Fibroblast of mammary gland (primary cell): ENCODE measurements at regions not wholly inside any gene's neighbourhood (a gene's known extent, or its start where the extent isn't known, plus 50 kb on each side); places are given as distances from the start of the nearest gene placed in this dataset.

ENCODE experiments used
- DNase-seq: peaks from one replicate; pipeline ENCODE4 v3.0.0-alpha.2; 2010; ENCODE audit warnings: low read depth
- H3K4me3 ChIP-seq: 2 replicates; pipeline ENCODE4 v1.5.1; 2011; ENCODE audit warnings: low read depth, mild to moderate bottlenecking, low read length, moderate library complexity; ENCODE audit not compliant: control insufficient read depth
- CTCF ChIP-seq: conservative IDR thresholded peaks from 2 replicates; pipeline ENCODE4 v1.5.1; 2011; ENCODE audit warnings: low read depth, low read length, inconsistent platforms; ENCODE audit not compliant: control insufficient read depth, insufficient read depth

- no peak for DNase-seq
- H3K4me3 ChIP-seq: no peak overlapping the region
- no peak for TF ChIP-seq CTCF
Measured at GRCh38 chr1:188382851-188383250, 1554.1 kb downstream of the PLA2G4A start.

GRCh38 chr1:188386161-188386560 lies 1557.4 kb downstream of the PLA2G4A start:
- DNase-seq: no peak
- TF ChIP-seq CTCF: no peak
- no peak overlapping the region for H3K4me3 ChIP-seq

- no peak for TF ChIP-seq CTCF
- no peak overlapping the region for H3K4me3 ChIP-seq
- no peak for DNase-seq
Measured at GRCh38 chr1:188386666-188387065, 1557.9 kb downstream of the PLA2G4A start.

GRCh38 chr1:188394677-188395076 lies 1565.9 kb downstream of the PLA2G4A start:
- TF ChIP-seq CTCF: no peak
- DNase-seq: no peak
- no peak overlapping the region for H3K4me3 ChIP-seq

- no peak for TF ChIP-seq CTCF
- H3K4me3 ChIP-seq: no peak overlapping the region
- DNase-seq: no peak
Measured at GRCh38 chr1:188397521-188397920, 1568.8 kb downstream of the PLA2G4A start.

GRCh38 chr1:188402986-188403385 lies 1574.2 kb downstream of the PLA2G4A start:
- no peak for DNase-seq
- TF ChIP-seq CTCF: no peak
- H3K4me3 ChIP-seq: no peak overlapping the region

- DNase-seq: no peak
- TF ChIP-seq CTCF: no peak
- no peak overlapping the region for H3K4me3 ChIP-seq
Measured at GRCh38 chr1:188406636-188407035, 1577.9 kb downstream of the PLA2G4A start.
